Endothelial cell (in vitro differentiated cells): ENCODE measurements at regions not wholly inside any gene's neighbourhood (a gene's known extent, or its start where the extent isn't known, plus 50 kb on each side); places are given as distances from the start of the nearest gene placed in this dataset.

Experiments
- DNase-seq: peaks from one replicate; pipeline ENCODE4 v3.0.0; 2021; ENCODE audit warnings: low spot score
- H3K27ac Mint-ChIP-seq: one replicate; pipeline ENCODE4 v1.8.0; 2021; ENCODE audit warnings: mixed read lengths, inconsistent platforms; ENCODE audit not compliant: unreplicated experiment
- H3K27me3 Mint-ChIP-seq: one replicate; pipeline ENCODE4 v1.8.0; 2021; ENCODE audit warnings: mild to moderate bottlenecking, moderate library complexity, mixed read lengths, inconsistent platforms; ENCODE audit not compliant: unreplicated experiment
- H3K36me3 Mint-ChIP-seq: one replicate; pipeline ENCODE4 v1.8.0; 2021; ENCODE audit warnings: mild to moderate bottlenecking, low read depth, mixed read lengths, inconsistent platforms; ENCODE audit not compliant: unreplicated experiment
- H3K4me1 Mint-ChIP-seq: one replicate; pipeline ENCODE4 v1.8.0; 2021; ENCODE audit warnings: mild to moderate bottlenecking, mixed read lengths, inconsistent platforms; ENCODE audit not compliant: unreplicated experiment
- H3K4me3 Mint-ChIP-seq: one replicate; pipeline ENCODE4 v1.8.0; 2021; ENCODE audit warnings: mild to moderate bottlenecking, mixed read lengths, inconsistent platforms; ENCODE audit not compliant: unreplicated experiment
- H3K9me3 Mint-ChIP-seq: one replicate; pipeline ENCODE4 v1.8.0; 2021; ENCODE audit warnings: mixed read lengths, inconsistent platforms; ENCODE audit not compliant: unreplicated experiment
- CTCF ChIP-seq: fragments of 200-600 bp; sonication (generic); IDR thresholded peaks from one replicate; pipeline ENCODE4 v1.5.0; 2021; ENCODE audit warnings: antibody characterized with exemption; ENCODE audit not compliant: unreplicated experiment

- H3K36me3 Mint-ChIP-seq: no peaks in the 10 kb centered on the region
- no peak for TF ChIP-seq CTCF
- DNase-seq: no peak
- no peak overlapping the region for H3K4me3 Mint-ChIP-seq
- no peaks in the 10 kb centered on the region for H3K27me3 Mint-ChIP-seq
- H3K9me3 Mint-ChIP-seq: no peaks in the 10 kb centered on the region
- H3K27ac Mint-ChIP-seq: no peak overlapping the region
- no peaks in the 10 kb centered on the region for H3K4me1 Mint-ChIP-seq
Measured at GRCh38 chr7:85509476-85509875, 322.6 kb upstream of the SEMA3D start.

DNA sequence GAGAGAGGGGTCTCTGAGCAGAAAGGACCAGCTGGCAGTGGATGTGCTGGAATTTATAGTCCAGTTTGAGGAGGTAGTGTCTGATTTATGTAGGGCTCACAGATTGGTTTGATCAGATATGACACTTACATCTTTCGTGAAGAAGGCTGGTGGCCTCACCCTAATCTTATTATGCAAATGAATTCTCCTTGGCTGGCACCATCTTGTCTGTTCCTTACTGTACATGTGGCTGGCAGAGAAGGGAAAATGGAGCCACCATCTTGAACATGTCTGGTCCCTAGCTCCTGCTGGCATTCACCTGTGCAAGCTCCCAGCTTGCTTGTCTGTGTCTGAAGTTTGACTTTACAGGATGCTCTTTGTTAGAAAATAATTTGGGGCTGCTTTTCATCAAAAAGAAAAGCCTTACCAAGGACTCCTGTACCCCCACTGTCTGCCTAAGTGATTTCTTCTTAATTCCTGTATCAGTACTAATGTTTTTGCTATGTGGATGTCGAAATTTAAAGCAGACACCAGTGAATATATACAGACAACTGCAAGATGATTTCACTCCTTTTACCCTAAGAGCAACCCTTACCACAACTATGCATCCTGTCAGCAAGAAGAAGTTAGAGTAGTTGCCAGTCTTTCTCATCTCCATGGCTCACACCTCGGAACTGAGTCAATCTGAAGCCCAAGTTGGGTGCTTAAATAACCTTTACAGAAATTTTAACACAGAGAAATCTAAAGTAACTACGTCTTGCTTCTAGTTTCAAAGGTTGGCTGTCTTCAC is 322.0 kb upstream of the SEMA3D start:
- no peak for DNase-seq
- no peaks in the 10 kb centered on the region for H3K4me1 Mint-ChIP-seq
- H3K27ac Mint-ChIP-seq: no peak overlapping the region
- no peaks in the 10 kb centered on the region for H3K36me3 Mint-ChIP-seq
- no peak for TF ChIP-seq CTCF
- H3K27me3 Mint-ChIP-seq: no peaks in the 10 kb centered on the region
- H3K4me3 Mint-ChIP-seq: no peak overlapping the region
- no peaks in the 10 kb centered on the region for H3K9me3 Mint-ChIP-seq

GRCh38 chr7:85498031-85498430 is 311.2 kb upstream of the SEMA3D start:
- Mint-ChIP-seq H3K27ac (no peak overlapping the region), H3K4me1 (no peaks in the 10 kb centered on the region)
- no peak for TF ChIP-seq CTCF

DNA sequence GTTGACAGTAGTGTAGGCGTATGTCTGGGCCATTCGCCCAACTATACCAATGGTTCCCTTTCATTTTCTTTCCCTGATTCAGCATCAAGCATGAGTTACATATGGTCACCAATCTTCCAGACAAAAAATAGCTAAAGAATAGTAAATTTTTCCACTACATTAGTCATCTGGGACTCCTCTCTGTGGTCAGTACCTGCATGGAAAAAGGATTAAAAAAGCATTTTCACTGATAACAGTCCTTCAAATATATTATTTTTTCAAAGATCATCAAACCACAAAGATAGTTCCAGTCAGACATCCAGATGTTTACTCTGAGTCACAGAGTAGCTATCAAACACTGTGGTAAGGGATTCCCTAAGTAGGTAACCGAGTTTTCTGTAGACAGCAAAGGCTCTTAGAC is 302.6 kb upstream of the SEMA3D start:
- Mint-ChIP-seq H3K27ac (no peak overlapping the region), H3K4me3 (no peak overlapping the region), H3K36me3 (no peaks in the 10 kb centered on the region), H3K4me1 (no peaks in the 10 kb centered on the region), H3K9me3 (no peaks in the 10 kb centered on the region), H3K27me3 (no peaks in the 10 kb centered on the region)
- no peak for TF ChIP-seq CTCF
- no peak for DNase-seq

More at GRCh38 chr7:85498031-85498430, 311.2 kb upstream of the SEMA3D start:
- Mint-ChIP-seq H3K4me3 (no peak overlapping the region), H3K27me3 (no peaks in the 10 kb centered on the region), H3K36me3 (no peaks in the 10 kb centered on the region), H3K9me3 (no peaks in the 10 kb centered on the region)
- DNase-seq: no peak

DNA sequence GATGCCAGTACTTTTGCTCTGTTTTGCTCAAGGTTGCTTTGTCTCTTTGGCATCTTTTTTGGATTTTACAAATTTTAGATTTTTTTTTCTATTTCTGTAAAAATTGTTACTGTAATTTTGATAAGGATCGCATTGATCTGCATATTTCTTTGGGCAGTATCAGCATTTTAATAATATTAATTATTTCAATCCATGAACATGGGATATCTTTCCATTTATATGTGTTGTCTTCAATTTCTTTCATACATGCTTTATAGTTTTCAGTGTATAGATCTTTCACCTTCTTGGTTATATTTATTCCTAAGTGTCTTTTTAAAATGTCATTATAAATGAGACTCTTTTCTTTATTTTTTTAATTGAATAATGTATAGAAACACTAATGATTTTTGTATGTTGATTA is 301.6 kb upstream of the SEMA3D start:
- no peaks in the 10 kb centered on the region for H3K9me3 Mint-ChIP-seq
- H3K4me3 Mint-ChIP-seq: no peak overlapping the region
- H3K4me1 Mint-ChIP-seq: no peaks in the 10 kb centered on the region
- no peak overlapping the region for H3K27ac Mint-ChIP-seq
- H3K27me3 Mint-ChIP-seq: no peaks in the 10 kb centered on the region
- no peak for TF ChIP-seq CTCF
- H3K36me3 Mint-ChIP-seq: no peaks in the 10 kb centered on the region
- DNase-seq: no peak
